Osteocyte (in vitro differentiated cells): ENCODE measurements at regions not wholly inside any gene's neighbourhood (a gene's known extent, or its start where the extent isn't known, plus 50 kb on each side); places are given as distances from the start of the nearest gene placed in this dataset.

Source experiments
- DNase-seq: peaks from one replicate; pipeline ENCODE4 v3.0.0; 2021; ENCODE audit warnings: mixed read lengths; ENCODE audit not compliant: unreplicated experiment; ENCODE audit errors: extremely low spot score
- H3K27ac Mint-ChIP-seq: one replicate; pipeline ENCODE4 v1.8.0; 2021; ENCODE audit warnings: mild to moderate bottlenecking, mixed read lengths; ENCODE audit not compliant: unreplicated experiment
- H3K27me3 Mint-ChIP-seq: one replicate; pipeline ENCODE4 v1.8.0; 2021; ENCODE audit warnings: mixed read lengths; ENCODE audit not compliant: unreplicated experiment
- H3K36me3 Mint-ChIP-seq: one replicate; pipeline ENCODE4 v1.8.0; 2021; ENCODE audit warnings: mixed read lengths; ENCODE audit not compliant: unreplicated experiment
- H3K4me1 Mint-ChIP-seq: one replicate; pipeline ENCODE4 v1.8.0; 2021; ENCODE audit warnings: mixed read lengths; ENCODE audit not compliant: unreplicated experiment
- H3K4me3 Mint-ChIP-seq: one replicate; pipeline ENCODE4 v1.8.0; 2021; ENCODE audit warnings: mild to moderate bottlenecking, moderate library complexity, mixed read lengths; ENCODE audit not compliant: unreplicated experiment
- H3K9me3 Mint-ChIP-seq: one replicate; pipeline ENCODE4 v1.8.0; 2021; ENCODE audit warnings: mixed read lengths; ENCODE audit not compliant: unreplicated experiment
- TF ChIP-seq, protein P1 (sequence below): fragments of 200-600 bp; sonication (generic); IDR thresholded peaks from 2 replicates; pipeline ENCODE4 v1.5.0; 2021; ENCODE audit warnings: antibody characterized with exemption, mild to moderate bottlenecking, moderate library complexity

DNA sequence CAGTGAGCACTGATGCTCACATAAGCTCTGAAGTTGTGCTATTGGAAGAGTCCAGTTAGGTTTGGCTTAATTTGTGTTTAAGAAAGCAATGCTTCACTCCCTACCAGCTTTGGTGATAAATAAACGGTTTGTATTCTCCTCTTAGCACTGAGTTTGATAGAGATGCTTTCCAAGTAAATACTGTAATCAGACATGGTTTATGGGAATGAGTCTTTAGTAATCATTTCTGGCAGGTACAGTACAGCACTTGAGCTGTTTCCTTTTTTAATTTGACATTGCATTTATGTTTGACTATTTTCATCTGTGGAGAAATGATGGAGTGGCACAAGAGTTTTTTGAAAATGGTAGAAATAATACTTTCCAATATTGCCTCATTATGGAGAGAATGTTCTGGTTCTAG is 455.3 kb downstream of the ACTRT1 start:
- TF ChIP-seq, protein P1, sequence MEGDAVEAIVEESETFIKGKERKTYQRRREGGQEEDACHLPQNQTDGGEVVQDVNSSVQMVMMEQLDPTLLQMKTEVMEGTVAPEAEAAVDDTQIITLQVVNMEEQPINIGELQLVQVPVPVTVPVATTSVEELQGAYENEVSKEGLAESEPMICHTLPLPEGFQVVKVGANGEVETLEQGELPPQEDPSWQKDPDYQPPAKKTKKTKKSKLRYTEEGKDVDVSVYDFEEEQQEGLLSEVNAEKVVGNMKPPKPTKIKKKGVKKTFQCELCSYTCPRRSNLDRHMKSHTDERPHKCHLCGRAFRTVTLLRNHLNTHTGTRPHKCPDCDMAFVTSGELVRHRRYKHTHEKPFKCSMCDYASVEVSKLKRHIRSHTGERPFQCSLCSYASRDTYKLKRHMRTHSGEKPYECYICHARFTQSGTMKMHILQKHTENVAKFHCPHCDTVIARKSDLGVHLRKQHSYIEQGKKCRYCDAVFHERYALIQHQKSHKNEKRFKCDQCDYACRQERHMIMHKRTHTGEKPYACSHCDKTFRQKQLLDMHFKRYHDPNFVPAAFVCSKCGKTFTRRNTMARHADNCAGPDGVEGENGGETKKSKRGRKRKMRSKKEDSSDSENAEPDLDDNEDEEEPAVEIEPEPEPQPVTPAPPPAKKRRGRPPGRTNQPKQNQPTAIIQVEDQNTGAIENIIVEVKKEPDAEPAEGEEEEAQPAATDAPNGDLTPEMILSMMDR: no peak
- Mint-ChIP-seq H3K36me3 (no peaks in the 10 kb centered on the region), H3K9me3 (peaks cover 34% of the 10 kb centered on the region), H3K4me1 (no peaks in the 10 kb centered on the region), H3K4me3 (no peak overlapping the region), H3K27me3 (no peaks in the 10 kb centered on the region), H3K27ac (no peak overlapping the region)
- DNase-seq: no peak

DNA sequence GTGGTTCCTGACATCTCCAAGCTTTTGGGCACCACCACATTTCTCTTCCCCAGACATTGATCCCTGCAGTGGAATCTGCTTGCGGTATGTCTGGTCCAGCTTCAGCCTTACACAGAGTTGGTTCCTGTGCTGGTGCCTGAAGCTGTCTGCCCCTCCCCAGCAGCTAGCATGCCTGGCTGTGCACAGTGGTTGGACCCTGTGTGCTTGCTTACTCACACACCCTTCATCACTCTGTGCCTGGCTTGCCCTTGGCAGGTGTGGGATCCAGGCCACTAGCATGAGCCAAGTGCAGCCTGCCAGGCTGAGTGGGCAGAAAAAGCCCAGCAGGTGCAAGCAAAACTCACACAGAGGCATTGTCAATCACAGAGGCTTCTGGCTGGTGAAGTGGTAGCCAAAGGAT is 473.8 kb downstream of the ACTRT1 start:
- H3K36me3 Mint-ChIP-seq: no peaks in the 10 kb centered on the region
- no peaks in the 10 kb centered on the region for H3K27me3 Mint-ChIP-seq
- H3K4me3 Mint-ChIP-seq: no peak overlapping the region
- DNase-seq: no peak
- TF ChIP-seq, protein P1: no peak
- peaks cover 44% of the 10 kb centered on the region for H3K9me3 Mint-ChIP-seq
- H3K4me1 Mint-ChIP-seq: no peaks in the 10 kb centered on the region
- no peak overlapping the region for H3K27ac Mint-ChIP-seq

DNA sequence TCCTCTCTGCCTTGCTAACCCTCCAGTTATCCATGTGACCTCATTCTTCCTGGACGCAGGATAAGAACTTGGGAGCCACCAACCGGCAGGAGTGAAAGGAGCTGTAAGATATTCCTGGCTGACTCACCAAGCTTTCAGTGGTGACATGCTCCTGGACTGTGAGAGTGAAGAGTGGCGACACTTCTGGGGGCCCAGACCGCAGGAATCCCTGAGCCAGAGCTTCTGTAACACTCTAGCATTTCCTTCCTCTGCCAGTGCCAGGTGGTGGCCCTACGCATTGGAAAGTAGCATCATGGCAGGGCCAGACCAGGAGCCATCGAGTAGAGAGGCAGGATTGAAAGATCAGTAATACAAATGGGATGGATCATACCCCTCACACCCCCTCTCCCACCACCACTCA is 474.3 kb downstream of the ACTRT1 start:
- no peak overlapping the region for H3K4me3 Mint-ChIP-seq
- no peak for DNase-seq
- H3K4me1 Mint-ChIP-seq: no peaks in the 10 kb centered on the region
- peaks cover 44% of the 10 kb centered on the region for H3K9me3 Mint-ChIP-seq
- H3K27ac Mint-ChIP-seq: no peak overlapping the region
- H3K36me3 Mint-ChIP-seq: no peaks in the 10 kb centered on the region
- TF ChIP-seq, protein P1: no peak
- no peaks in the 10 kb centered on the region for H3K27me3 Mint-ChIP-seq

DNA sequence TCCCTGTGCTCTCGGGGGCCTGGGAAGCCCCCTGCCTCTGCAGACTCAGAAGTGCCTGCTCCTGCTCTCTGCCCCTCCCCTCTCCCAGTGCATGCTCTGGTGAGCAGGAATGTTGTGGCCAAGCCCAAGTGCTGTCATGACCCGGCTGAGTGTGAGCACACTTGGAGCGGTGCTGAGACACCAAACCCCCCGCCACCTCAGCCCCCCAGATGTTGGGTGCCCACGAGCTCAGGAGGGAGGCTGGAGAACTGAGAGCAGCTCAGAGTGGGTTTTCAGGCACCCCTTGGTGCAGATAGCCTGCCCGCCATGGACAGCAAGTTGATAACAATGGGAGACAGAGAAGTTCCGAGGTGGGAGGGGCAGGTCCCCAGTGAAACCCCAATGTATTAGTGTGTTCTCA is 477.4 kb downstream of the ACTRT1 start:
- H3K27me3 Mint-ChIP-seq: no peaks in the 10 kb centered on the region
- DNase-seq: no peak
- peaks cover 53% of the 10 kb centered on the region for H3K9me3 Mint-ChIP-seq
- no peaks in the 10 kb centered on the region for H3K36me3 Mint-ChIP-seq
- no peak overlapping the region for H3K27ac Mint-ChIP-seq
- TF ChIP-seq, protein P1: no peak
- no peak overlapping the region for H3K4me3 Mint-ChIP-seq
- H3K4me1 Mint-ChIP-seq: no peaks in the 10 kb centered on the region

DNA sequence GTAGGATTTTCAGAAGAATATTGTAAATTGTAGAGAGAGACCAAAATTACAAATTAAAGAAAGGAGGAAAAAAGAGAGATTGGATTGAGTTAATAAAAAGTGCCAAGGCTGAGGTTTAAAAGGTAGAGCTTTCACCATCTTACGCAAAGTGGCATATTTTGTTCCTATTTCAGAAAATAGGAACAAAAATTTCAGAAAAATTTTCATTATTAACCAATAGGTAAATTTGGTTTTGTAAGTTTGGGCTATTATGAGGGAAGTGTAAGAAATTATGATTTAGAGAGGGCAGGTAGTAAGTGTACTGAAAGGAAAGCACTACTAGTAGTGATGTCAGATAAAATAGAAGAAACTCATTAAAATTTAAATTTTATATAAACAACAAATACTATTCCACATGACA is 479.7 kb downstream of the ACTRT1 start:
- Mint-ChIP-seq H3K4me3 (no peak overlapping the region), H3K27ac (no peak overlapping the region), H3K4me1 (no peaks in the 10 kb centered on the region), H3K9me3 (peaks cover 55% of the 10 kb centered on the region), H3K36me3 (no peaks in the 10 kb centered on the region), H3K27me3 (no peaks in the 10 kb centered on the region)
- TF ChIP-seq, protein P1: no peak
- DNase-seq: no peak
